PC-3 (cell line): ENCODE measurements at regions not wholly inside any gene's neighbourhood (a gene's known extent, or its start where the extent isn't known, plus 50 kb on each side); places are given as distances from the start of the nearest gene placed in this dataset.
"Not testable (repeated sequence)": the region's sequence is repeated elsewhere in the genome, so short reads cannot be mapped to it uniquely, and the experiment has no call there.

ENCODE experiments used
- ATAC-seq: fragments of 200-7000 bp; cut with Tn5 transposase; 2 replicates; pipeline ENCODE4 v1.9.1; 2020; ENCODE audit warnings: mild to moderate bottlenecking, moderate library complexity
- BruUV-seq: library from RNA; stranded (reverse); fragments of 400-500 nt; replicated peaks from 2 replicates; lab custom pipeline; 2021; lab: Mats Ljungman, UMichigan
- CTCF ChIA-PET: fragments of 300-600 bp; sonication (Branson Sonifier 250); formaldehyde crosslinking; loops from one replicate; lab custom pipeline; 2022; ENCODE audit warnings: antibody characterized with exemption; lab: Charles Lee
- POLR2A ChIA-PET: fragments of 300-600 bp; sonication (Branson Sonifier 250); formaldehyde crosslinking; loops from one replicate; lab custom pipeline; 2022; ENCODE audit warnings: antibody characterized with exemption; ENCODE audit not compliant: unreplicated experiment; lab: Charles Lee
- DNase-seq: peaks from one replicate; pipeline ENCODE4 v3.0.0-alpha.2; 2015
- H2AFZ ChIP-seq: fragments of 300-600 bp; sonication (generic); 2 replicates; pipeline ENCODE4 v1.6.0; 2016; ENCODE audit warnings: antibody characterized with exemption, low read length
- H3F3A ChIP-seq: fragments of 300-600 bp; sonication (generic); one replicate; pipeline ENCODE4 v1.6.0; 2017; ENCODE audit warnings: antibody characterized with exemption, low read length, control low read depth, mild to moderate bottlenecking; ENCODE audit not compliant: unreplicated experiment
- H3K27ac ChIP-seq: fragments of 300-600 bp; sonication (generic); 2 replicates; pipeline ENCODE4 v1.5.1; 2016; ENCODE audit warnings: mild to moderate bottlenecking, low read length
- H3K27me3 ChIP-seq: fragments of 300-600 bp; sonication (generic); 2 replicates; pipeline ENCODE4 v1.6.1; 2016; ENCODE audit warnings: low read length, mixed read lengths
- H3K36me3 ChIP-seq: fragments of 300-600 bp; sonication (generic); 2 replicates; pipeline ENCODE4 v1.6.1; 2016; ENCODE audit warnings: low read depth, mixed run types, low read length, mixed read lengths
- H3K4me1 ChIP-seq: fragments of 300-600 bp; sonication (generic); 2 replicates; pipeline ENCODE4 v1.5.1; 2016; ENCODE audit warnings: low read length; ENCODE audit not compliant: insufficient read depth
- H3K4me2 ChIP-seq: fragments of 300-600 bp; sonication (generic); 2 replicates; pipeline ENCODE4 v1.6.0; 2016; ENCODE audit warnings: low read length
- H3K4me3 ChIP-seq: fragments of 300-600 bp; sonication (generic); 2 replicates; pipeline ENCODE4 v1.5.1; 2016; ENCODE audit warnings: mild to moderate bottlenecking, low read length, mixed read lengths
- H3K79me2 ChIP-seq: fragments of 300-600 bp; sonication (generic); 2 replicates; pipeline ENCODE4 v1.6.1; 2017; ENCODE audit warnings: low read length, mixed read lengths
- H3K9ac ChIP-seq: fragments of 300-600 bp; sonication (generic); 2 replicates; pipeline ENCODE4 v1.6.0; 2016; ENCODE audit warnings: mild to moderate bottlenecking, low read length
- H3K9me2 ChIP-seq: fragments of 300-600 bp; sonication (generic); replicated peaks from 2 replicates; pipeline ENCODE4 v1.6.1; 2016; ENCODE audit warnings: mixed run types, low read length, mixed read lengths
- H3K9me3 ChIP-seq: fragments of 300-600 bp; sonication (generic); 2 replicates; pipeline ENCODE4 v1.6.1; 2016; ENCODE audit warnings: low read length, mixed read lengths
- H4K20me1 ChIP-seq: fragments of 300-600 bp; sonication (generic); 2 replicates; pipeline ENCODE4 v1.6.1; 2016; ENCODE audit warnings: low read length, mixed read lengths
- CTCF ChIP-seq: fragments of 300-600 bp; sonication (generic); conservative IDR thresholded peaks from 2 replicates; pipeline ENCODE4 v1.5.1; 2017; ENCODE audit warnings: antibody characterized with exemption, low read depth, mild to moderate bottlenecking, low read length
- EZH2 ChIP-seq: fragments of 300-600 bp; sonication (generic); IDR thresholded peaks from one replicate; pipeline ENCODE4 v1.6.1; 2017; ENCODE audit warnings: antibody characterized with exemption, mild to moderate bottlenecking, low read length; ENCODE audit not compliant: unreplicated experiment
- EZH2phosphoT487 ChIP-seq: fragments of 300-600 bp; sonication (generic); IDR thresholded peaks from 2 replicates; pipeline ENCODE4 v1.6.1; 2018; ENCODE audit warnings: mild to moderate bottlenecking, antibody characterized with exemption, low read length, borderline replicate concordance
- intact Hi-C: fragments of 100-400 bp; cut with micrococcal nuclease; formaldehyde crosslinking; loops from 2 replicates; pipeline ENCODE4 v1.9.0; 2023

- Histone ChIP-seq H4K20me1 (no peaks in the 10 kb centered on the region), H3K79me2 (no peaks in the 10 kb centered on the region), H3K27ac (no peak overlapping the region), H3K9me2 (no peaks in the 10 kb centered on the region), H3K27me3 (peaks cover 45% of the 10 kb centered on the region), H2AFZ (no peak overlapping the region), H3K36me3 (no peaks in the 10 kb centered on the region), H3K4me2 (no peak overlapping the region), H3F3A (no peaks in the 10 kb centered on the region), H3K9ac (no peak overlapping the region), H3K4me3 (no peak overlapping the region), H3K4me1 (no peaks in the 10 kb centered on the region), H3K9me3 (no peaks in the 10 kb centered on the region)
- POLR2A ChIA-PET = no interaction called here
- BruUV-seq = no TSS peak
- no peak for TF ChIP-seq EZH2phosphoT487
- TF ChIP-seq EZH2 = no peak
- no peak for TF ChIP-seq CTCF
- DNase-seq = no peak
- intact Hi-C loops = no loop called here
- no peak for ATAC-seq
- CTCF ChIA-PET = no interaction called here
Measured at GRCh38 chr2:204161886-204162285, 225.3 kb downstream of the ICOS start.

- POLR2A ChIA-PET = no interaction called here
Measured at GRCh38 chr2:204166961-204167360, 230.4 kb downstream of the ICOS start.

GRCh38 chr2:204167670-204168069 is 231.1 kb downstream of the ICOS start:
- DNase-seq, H3K27ac ChIP-seq, H4K20me1 ChIP-seq, H3K9me2 ChIP-seq, CTCF ChIA-PET, H3K9ac ChIP-seq, H3K9me3 ChIP-seq, H3K36me3 ChIP-seq, H3F3A ChIP-seq, BruUV-seq, intact Hi-C loops, POLR2A ChIA-PET, H3K4me2 ChIP-seq, H3K4me1 ChIP-seq, H3K4me3 ChIP-seq, H2AFZ ChIP-seq, ATAC-seq, H3K79me2 ChIP-seq: not testable (repeated sequence)
- peaks cover 59% of the 10 kb centered on the region for H3K27me3 ChIP-seq

More at GRCh38 chr2:204166961-204167360, 230.4 kb downstream of the ICOS start:
- CTCF ChIA-PET = no interaction called here
- intact Hi-C loops = no loop called here
- H3K9ac ChIP-seq = no peak overlapping the region
- no peak overlapping the region for H3K4me2 ChIP-seq
- H3K79me2 ChIP-seq = no peaks in the 10 kb centered on the region
- H3K4me1 ChIP-seq = no peaks in the 10 kb centered on the region
- TF ChIP-seq CTCF (no peak), EZH2 (no peak), EZH2phosphoT487 (no peak)
- no peak for DNase-seq
- no peaks in the 10 kb centered on the region for H3K36me3 ChIP-seq
- no peaks in the 10 kb centered on the region for H3K9me3 ChIP-seq
- ATAC-seq = no peak
- H2AFZ ChIP-seq = no peak overlapping the region
- BruUV-seq = no TSS peak
- no peaks in the 10 kb centered on the region for H3F3A ChIP-seq
- peaks cover 52% of the 10 kb centered on the region for H3K27me3 ChIP-seq
- no peaks in the 10 kb centered on the region for H3K9me2 ChIP-seq
- no peaks in the 10 kb centered on the region for H4K20me1 ChIP-seq
- H3K27ac ChIP-seq = no peak overlapping the region
- no peak overlapping the region for H3K4me3 ChIP-seq
